GM18873 (cell line): ENCODE measurements at regions not wholly inside any gene's neighbourhood (a gene's known extent, or its start where the extent isn't known, plus 50 kb on each side); places are given as distances from the start of the nearest gene placed in this dataset.
"Not testable (repeated sequence)": the region's sequence is repeated elsewhere in the genome, so short reads cannot be mapped to it uniquely, and the experiment has no call there.

ENCODE experiments used
- ATAC-seq: cut with Tn5 transposase; IDR thresholded peaks from one replicate; pipeline ENCODE4 v1.9.1; 2021; ENCODE audit warnings: mild to moderate bottlenecking, moderate library complexity, moderate number of reproducible peaks; ENCODE audit not compliant: unreplicated experiment, low FRiP score

DNA sequence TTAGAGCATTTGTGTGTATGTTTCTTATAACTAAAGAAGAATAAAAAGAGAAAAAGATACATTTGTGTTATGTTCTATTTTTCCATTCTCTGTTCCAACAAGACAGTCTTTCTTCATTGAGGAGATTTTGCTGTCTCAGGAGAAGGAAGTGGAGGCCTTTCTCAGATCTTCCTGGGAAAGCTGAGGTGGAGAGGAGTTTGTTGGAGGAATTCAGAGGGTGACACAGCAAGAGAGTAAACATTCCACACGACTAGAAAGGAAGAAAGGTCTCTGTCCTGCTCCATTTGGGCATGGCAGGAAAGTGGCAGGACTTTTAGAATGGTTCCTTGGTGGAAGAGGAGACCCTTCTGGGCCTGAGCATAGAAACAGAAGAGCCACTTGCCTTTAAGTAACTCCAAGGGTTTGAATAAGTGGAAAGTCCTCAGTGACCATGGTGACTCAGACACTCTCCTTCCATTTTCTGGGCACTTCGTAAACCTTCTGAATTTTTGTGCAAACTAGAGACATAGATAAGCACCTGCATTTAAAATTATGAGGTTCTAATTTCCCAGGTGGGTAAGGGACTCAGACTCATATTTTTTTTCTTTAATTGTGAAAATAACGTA, 52.3 kb upstream of the COL5A2 start:
- ATAC-seq = no peak

DNA sequence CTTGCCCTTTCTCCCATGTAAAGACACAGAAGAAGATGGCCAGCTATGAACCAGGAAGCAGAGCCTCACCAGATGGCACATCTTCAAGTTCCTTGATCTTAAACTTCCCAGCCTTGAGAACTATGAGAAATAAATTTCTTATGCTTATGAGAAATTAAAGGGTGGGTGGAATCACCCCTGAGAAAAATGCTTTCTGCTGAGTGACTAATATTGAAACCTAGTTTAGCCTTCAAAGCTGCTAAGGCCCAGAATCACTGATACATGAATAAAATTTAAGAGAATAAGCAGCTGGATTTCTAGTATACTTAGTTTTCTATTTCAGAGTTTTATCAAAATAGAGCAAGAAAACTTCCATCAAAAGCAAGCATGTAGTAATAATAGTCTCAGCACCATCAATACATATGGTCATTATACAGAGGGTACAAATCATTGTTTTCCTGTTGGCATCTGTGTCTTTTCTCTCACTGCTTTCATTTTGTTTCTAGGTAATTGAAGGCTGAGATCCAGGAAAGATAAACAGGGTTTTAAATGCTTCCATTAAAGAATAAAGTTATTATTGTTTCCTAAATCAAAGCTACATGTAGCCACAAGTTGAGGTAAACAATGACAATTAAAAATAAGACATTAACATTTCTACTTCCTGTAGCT, 53.3 kb upstream of the COL5A2 start:
- ATAC-seq = peak; percentile 77

DNA sequence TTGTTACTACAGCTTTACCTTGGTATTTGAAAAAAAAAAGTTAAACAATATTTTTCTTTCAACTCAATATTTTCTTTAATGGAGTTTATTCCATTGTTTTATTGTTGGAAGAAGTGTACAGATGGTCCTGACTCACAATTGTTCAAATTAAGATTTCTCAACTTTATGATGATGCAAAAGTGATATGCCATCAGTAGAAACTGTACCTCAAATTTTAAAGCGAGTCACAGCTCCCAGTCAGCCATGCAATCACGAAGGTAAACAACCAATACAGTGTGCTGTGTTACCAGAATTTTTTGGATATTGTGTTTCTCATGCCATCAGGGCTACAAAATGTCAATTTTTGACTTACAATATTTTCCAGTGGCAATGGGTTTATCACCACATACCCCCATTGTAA, 54.0 kb upstream of the COL5A2 start:
- ATAC-seq = no peak

- no peak for ATAC-seq
Measured at GRCh38 chr2:189234991-189235390, 55.4 kb upstream of the COL5A2 start.

DNA sequence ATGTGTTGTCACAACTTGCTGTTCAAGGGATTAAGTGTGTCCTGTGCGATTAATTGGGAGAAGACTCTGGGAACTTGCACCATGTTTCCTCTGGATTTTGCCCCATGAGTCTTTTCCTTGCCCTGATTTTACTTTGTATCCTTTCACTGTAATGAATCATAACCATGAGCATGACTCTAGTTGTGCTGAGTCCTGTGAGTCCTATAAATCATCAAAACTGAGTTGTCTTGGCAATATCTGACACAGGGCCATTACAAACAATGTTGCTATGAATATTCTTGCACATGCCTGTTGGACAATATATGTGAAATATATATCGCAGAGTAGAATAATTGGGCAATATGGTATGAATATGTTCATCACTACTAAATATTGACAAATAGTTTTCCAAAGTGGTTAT, 56.5 kb upstream of the COL5A2 start:
- no peak for ATAC-seq

- no peak for ATAC-seq
Measured at GRCh38 chr2:189238903-189239302, 59.3 kb upstream of the COL5A2 start.

DNA sequence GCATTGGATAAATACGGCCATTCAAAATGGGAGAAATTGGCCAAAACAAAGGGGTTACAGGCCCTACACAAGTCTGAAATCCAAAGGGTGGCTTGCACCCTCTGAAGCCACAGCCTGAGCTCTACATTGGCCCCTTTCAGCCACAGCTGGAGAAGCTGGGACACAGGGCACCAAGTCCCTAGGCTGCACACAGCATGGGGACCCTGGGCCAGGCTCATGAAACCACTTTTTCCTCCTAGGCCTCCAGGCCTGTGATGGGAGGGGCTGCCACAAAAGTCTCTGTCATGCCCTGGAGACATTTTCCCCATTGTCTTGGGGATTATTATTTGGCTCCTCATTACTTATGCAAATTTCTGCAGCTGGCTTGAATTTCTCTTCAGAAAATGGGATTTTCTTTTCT, 64.3 kb upstream of the COL5A2 start:
- ATAC-seq = not testable (repeated sequence)

- ATAC-seq = no peak
Measured at GRCh38 chr2:189247276-189247675, 67.7 kb upstream of the COL5A2 start.

GRCh38 chr2:189248141-189248540, 68.6 kb upstream of the COL5A2 start:
- no peak for ATAC-seq

- no peak for ATAC-seq
Measured at GRCh38 chr2:189249171-189249570, 69.6 kb upstream of the COL5A2 start.

- ATAC-seq = no peak
Measured at GRCh38 chr2:189249901-189250300, 70.3 kb upstream of the COL5A2 start.

DNA sequence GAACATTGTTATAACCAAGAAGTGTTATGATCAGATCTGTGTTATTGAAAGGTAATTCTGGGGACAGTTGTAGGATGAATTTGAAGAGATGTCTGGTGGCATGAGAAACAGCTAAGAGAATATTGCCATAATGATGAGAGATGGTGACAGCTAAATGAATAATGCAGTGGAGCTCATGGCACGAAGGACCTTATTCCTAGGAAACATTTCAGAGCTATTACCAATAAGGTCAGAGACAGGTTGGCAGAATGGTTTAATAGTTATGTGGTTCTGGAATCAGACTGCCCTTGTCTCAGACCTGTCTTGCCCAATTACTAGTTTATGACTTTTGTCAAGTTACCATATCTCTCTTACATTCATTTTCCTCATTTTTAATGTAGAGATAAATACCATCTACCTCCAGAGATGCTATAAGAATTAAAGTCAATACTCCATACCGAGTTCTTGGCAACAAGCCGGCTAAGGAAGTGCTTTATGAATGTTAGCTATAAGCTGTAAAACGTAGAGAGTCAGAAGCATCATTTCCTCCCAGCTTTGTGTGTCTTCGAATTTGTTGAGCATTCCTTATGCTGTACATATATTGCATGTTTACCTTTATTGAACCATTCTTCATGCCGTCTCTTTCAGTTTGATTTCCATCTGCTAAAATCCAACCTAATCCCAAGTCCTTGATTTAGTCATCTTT, 73.6 kb upstream of the COL5A2 start:
- no peak for ATAC-seq

DNA sequence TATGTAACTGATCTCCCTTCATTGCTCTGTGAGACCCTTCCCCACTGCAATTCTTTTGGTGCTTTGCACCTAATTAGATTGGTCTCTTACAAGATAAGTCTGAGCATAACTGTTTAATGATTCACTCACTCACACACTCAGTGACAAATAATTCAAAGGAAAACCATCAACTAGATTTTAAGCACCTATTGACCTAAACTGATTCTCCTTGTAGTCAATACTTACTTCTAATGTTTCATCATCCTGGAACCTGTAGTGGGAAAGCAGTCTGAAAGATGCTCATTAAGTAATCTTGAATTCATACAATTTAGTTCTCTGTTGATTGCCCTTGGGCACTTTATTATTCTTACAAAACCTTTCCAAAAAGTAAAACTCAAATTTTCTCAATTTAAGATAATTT, 74.3 kb upstream of the COL5A2 start:
- no peak for ATAC-seq

- no peak for ATAC-seq
Measured at GRCh38 chr2:189254268-189254883, 74.8 kb upstream of the COL5A2 start.

GRCh38 chr2:189255711-189256110, 76.2 kb upstream of the COL5A2 start:
- no peak for ATAC-seq

DNA sequence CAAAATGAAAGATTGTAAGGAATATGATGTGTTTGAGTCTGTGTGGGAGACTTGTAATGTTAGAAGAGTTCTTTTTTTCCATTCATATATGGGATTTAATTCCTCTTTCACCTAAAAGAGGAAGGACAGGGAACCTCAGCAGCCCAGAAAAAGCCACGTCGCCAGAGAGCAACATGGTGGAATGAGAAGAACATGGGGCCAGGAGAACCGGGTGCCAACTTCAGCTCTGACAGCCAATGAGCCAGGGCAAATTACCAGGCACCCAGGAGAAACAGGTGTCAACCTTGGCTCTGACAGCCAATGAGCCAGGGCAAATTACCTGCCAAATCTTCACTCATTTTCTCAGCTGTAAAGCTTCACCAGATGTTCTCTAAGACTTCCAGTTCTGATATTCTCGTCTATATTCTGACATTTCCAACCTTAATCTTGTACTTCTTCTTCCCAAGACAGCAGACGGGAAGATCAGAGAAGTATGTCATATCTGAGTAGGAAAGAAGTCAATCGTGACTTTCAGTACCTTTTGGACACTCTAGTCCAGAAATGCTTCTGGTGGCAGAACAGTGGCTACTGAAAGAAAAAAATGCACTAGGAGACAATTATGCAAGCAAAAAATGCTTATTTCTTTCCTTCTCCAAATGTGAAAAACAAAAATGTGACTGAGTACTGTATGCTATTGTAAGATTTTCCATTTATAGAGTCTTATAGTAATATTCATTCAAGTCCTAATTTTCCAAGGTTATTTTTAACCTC, 79.2 kb upstream of the COL5A2 start:
- ATAC-seq = no peak

DNA sequence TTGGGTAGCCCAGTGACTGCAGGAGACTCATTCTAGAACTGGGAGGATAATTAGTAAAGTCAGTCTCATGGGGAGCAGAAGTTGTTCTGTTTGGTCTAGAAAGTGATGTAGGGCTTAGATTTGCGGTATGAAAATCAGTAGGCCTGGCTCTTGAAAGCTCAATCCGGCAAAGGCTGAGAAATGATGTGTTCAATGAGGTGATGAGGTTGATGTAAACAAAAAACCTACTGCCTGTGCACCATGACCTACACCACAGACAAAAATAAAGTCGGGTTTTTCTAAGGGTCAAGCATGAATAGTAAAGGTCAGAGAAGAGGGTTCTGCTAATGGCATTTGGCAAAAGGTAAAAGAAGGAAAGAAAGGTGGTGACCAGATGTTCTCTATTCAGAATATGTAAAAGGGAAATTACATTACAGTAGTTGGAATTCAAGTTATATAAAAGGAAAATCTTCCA, 80.8 kb upstream of the COL5A2 start:
- ATAC-seq = no peak

DNA sequence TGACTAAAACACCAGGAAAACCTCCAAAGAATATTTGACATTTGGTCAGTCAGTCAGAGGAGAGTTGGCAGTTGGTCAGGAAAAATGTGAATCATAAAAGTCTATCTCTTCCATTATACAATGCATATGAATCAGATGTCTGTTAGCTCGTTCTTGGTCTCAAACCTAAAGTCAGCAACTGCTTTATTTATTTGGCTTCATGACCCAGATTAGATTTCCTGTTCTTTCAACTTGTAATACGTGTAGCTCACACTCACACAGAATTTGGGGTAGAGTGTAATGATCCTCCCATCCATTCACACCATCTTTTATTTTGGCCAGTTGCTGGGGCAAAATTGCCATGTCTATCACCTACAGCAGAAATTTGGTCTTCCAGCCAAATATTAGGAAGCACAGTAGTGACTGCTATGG, 81.9 kb upstream of the COL5A2 start:
- no peak for ATAC-seq

DNA sequence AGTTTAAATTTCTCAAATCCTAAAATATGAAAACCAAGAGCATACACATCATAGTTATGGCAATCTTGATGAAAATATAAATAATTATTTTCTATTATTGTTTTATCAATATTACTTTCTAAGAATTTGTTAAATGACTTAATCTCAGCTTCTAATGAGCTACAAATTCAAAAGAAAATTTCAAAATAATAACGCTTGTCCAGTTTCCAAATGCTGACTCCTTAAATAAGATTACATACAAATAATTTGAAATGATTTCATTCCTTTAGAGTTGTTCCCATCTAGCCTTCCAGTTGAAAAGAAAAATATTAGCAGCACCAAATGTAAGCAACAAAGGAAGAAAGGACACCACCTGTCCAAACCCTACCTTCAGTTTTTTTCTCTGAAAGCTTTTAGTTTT, 82.4 kb upstream of the COL5A2 start:
- ATAC-seq = no peak

- ATAC-seq = no peak
Measured at GRCh38 chr2:189265696-189266320, 86.2 kb upstream of the COL5A2 start.
